PFSK-1 (cell line): ENCODE measurements at regions not wholly inside any gene's neighbourhood (a gene's known extent, or its start where the extent isn't known, plus 50 kb on each side); places are given as distances from the start of the nearest gene placed in this dataset.

ENCODE experiments used
- FOXP2 ChIP-seq: optimal IDR thresholded peaks from 2 replicates; pipeline ENCODE3; 2011; ENCODE audit warnings: borderline replicate concordance, control low read depth, inconsistent platforms; ENCODE audit not compliant: insufficient read depth; ENCODE audit errors: extremely low read length, extremely low read depth
- POLR2AphosphoS5 ChIP-seq: IDR thresholded peaks from 2 replicates; pipeline ENCODE4 v1.6.1; 2012; ENCODE audit warnings: low read depth, mild to moderate bottlenecking, control low read depth, low read length, moderate library complexity
- REST ChIP-seq, 2 experiments: IDR thresholded peaks; 2 replicates each; pipeline versions ENCODE4 v1.6.1 to v1.8.0; 2011 to 2012; ENCODE audit warnings: low read depth in 2 of 2, low read length in 2 of 2, control low read depth in 1 of 2, inconsistent platforms in 1 of 2, mild to moderate bottlenecking in 1 of 2, moderate library complexity in 1 of 2; ENCODE audit not compliant: insufficient read depth in 1 of 2
- SIN3A ChIP-seq: IDR thresholded peaks from 2 replicates; pipeline ENCODE4 v1.6.1; 2012; ENCODE audit warnings: mild to moderate bottlenecking, low read length, moderate library complexity, borderline replicate concordance; ENCODE audit not compliant: insufficient read depth
- TAF1 ChIP-seq: IDR thresholded peaks from 2 replicates; pipeline ENCODE4 v1.6.1; 2012; ENCODE audit warnings: low read length, control low read depth, borderline replicate concordance; ENCODE audit not compliant: insufficient read depth

GRCh38 chr4:111113591-111113990, 490.7 kb upstream of the PITX2 start:
- TF ChIP-seq SIN3A: no peak
- TF ChIP-seq REST (IDR thresholded peaks at IDR 0.05; ENCODE audit: insufficient read depth in 1 of 2, low read depth in 2 of 2, low read length in 2 of 2): no peak
- TF ChIP-seq FOXP2: no peak
- no peak for TF ChIP-seq POLR2AphosphoS5
- no peak for TF ChIP-seq TAF1

GRCh38 chr4:111115881-111116280, 493.0 kb upstream of the PITX2 start:
- no peak for TF ChIP-seq REST (IDR thresholded peaks at IDR 0.05; ENCODE audit: insufficient read depth in 1 of 2, low read depth in 2 of 2, low read length in 2 of 2)
- no peak for TF ChIP-seq POLR2AphosphoS5
- no peak for TF ChIP-seq SIN3A
- TF ChIP-seq FOXP2: no peak
- TF ChIP-seq TAF1: no peak

DNA sequence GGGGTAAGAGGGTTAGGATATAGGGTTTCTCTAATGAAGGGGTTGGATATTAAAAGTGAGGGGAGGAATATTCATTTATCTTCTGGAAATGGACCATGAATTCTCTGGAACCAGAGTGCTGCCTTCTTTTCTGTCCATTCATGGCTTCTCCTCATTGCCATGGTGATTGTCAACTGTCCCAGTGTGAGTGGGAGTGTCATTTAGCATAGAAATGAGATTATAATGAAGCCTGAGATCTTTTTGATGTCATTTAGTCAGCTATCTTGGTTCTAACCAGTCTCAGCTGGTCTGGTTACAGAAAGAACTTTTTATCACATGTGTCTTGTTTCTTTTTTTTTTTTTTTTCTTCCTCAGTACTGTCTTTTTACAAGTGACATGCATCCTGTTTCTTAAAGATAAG, 497.3 kb upstream of the PITX2 start:
- TF ChIP-seq TAF1 (no peak), FOXP2 (no peak), REST (IDR thresholded peaks at IDR 0.05; ENCODE audit: insufficient read depth in 1 of 2, low read depth in 2 of 2, low read length in 2 of 2) (no peak), POLR2AphosphoS5 (no peak), SIN3A (no peak)

GRCh38 chr4:111126340-111126739, 503.5 kb upstream of the PITX2 start:
- TF ChIP-seq TAF1 (no peak), POLR2AphosphoS5 (no peak), FOXP2 (no peak), REST (IDR thresholded peaks at IDR 0.05; ENCODE audit: insufficient read depth in 1 of 2, low read depth in 2 of 2, low read length in 2 of 2) (no peak), SIN3A (no peak)

DNA sequence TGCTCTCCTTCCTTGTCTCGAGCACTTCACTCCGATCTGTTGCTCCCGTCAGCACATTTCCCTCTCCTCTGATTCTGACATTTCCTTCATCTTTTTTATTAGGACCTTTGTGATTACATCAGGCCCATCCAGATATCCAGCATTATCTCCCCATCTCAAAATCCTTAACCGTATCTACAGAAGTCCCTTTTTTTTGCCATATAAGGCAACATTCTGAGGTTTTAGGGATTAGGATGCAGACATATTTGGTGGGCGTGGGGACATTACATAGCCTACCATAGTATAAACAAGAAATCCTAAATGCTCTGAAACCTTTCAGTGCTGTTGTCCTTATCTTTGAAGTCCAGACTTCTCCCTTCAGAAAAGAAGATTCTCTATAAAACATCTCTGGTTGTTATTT, 505.0 kb upstream of the PITX2 start:
- TF ChIP-seq REST (IDR thresholded peaks at IDR 0.05; ENCODE audit: insufficient read depth in 1 of 2, low read depth in 2 of 2, low read length in 2 of 2) (no peak), FOXP2 (no peak), SIN3A (no peak), POLR2AphosphoS5 (no peak), TAF1 (no peak)
